OCI-LY1 (cell line): ENCODE measurements at regions not wholly inside any gene's neighbourhood (a gene's known extent, or its start where the extent isn't known, plus 50 kb on each side); places are given as distances from the start of the nearest gene placed in this dataset.

Source experiments
- H2AFZ ChIP-seq: fragments of 200-600 bp; sonication (generic), shearing (Covaris generic); 2 replicates; pipeline ENCODE4 v1.6.0; 2014; ENCODE audit warnings: antibody characterized with exemption, mild to moderate bottlenecking, low read length
- H3F3A ChIP-seq: fragments of 200-600 bp; sonication (generic), shearing (Covaris generic); 2 replicates; pipeline ENCODE4 v1.6.0; 2014; ENCODE audit warnings: mild to moderate bottlenecking, antibody characterized with exemption, low read length, moderate library complexity; ENCODE audit not compliant: insufficient read depth
- H3K27ac ChIP-seq: fragments of 200-600 bp; sonication (generic); 2 replicates; pipeline ENCODE4 v1.5.1; 2014; ENCODE audit warnings: low read length, mixed run types, mild to moderate bottlenecking, low read depth; ENCODE audit not compliant: poor library complexity, severe bottlenecking
- H3K27me3 ChIP-seq: fragments of 200-600 bp; sonication (generic); 2 replicates; pipeline ENCODE4 v1.6.0; 2014; ENCODE audit warnings: antibody characterized with exemption, mild to moderate bottlenecking, low read length, moderate library complexity; ENCODE audit not compliant: insufficient read depth
- H3K36me3 ChIP-seq: fragments of 200-600 bp; sonication (generic); 2 replicates; pipeline ENCODE4 v1.6.1; 2014; ENCODE audit warnings: mild to moderate bottlenecking, antibody characterized with exemption, low read length, moderate library complexity, mixed read lengths; ENCODE audit not compliant: insufficient read depth
- H3K4me1 ChIP-seq: fragments of 200-600 bp; sonication (generic); 2 replicates; pipeline ENCODE4 v1.5.1; 2014; ENCODE audit warnings: mild to moderate bottlenecking, low read length, moderate library complexity; ENCODE audit not compliant: insufficient read depth, severe bottlenecking
- H3K4me2 ChIP-seq: fragments of 200-600 bp; sonication (generic), shearing (Covaris generic); 2 replicates; pipeline ENCODE4 v1.6.1; 2014; ENCODE audit warnings: low read length
- H3K4me3 ChIP-seq: fragments of 200-600 bp; sonication (generic); 2 replicates; pipeline ENCODE4 v1.5.1; 2014; ENCODE audit warnings: low read length, low read depth, mild to moderate bottlenecking, mixed read lengths; ENCODE audit not compliant: poor library complexity, severe bottlenecking
- H3K79me2 ChIP-seq: fragments of 200-600 bp; shearing (Covaris generic); 2 replicates; pipeline ENCODE4 v1.6.1; 2016; ENCODE audit warnings: mixed run types, low read length, mixed read lengths; ENCODE audit not compliant: insufficient read depth
- H3K9ac ChIP-seq: fragments of 200-600 bp; sonication (generic), shearing (Covaris generic); 2 replicates; pipeline ENCODE4 v1.6.1; 2014; ENCODE audit warnings: mild to moderate bottlenecking, low read length, mixed read lengths
- H3K9me2 ChIP-seq: fragments of 200-600 bp; sonication (generic), shearing (Covaris generic); 2 replicates; pipeline ENCODE4 v1.6.1; 2014; ENCODE audit warnings: low read depth, mild to moderate bottlenecking, low read length, mixed read lengths
- H3K9me3 ChIP-seq: fragments of 200-600 bp; shearing (Covaris generic); 2 replicates; pipeline ENCODE4 v1.6.1; 2014; ENCODE audit warnings: low read length, mixed read lengths
- H4K20me1 ChIP-seq: fragments of 200-600 bp; sonication (generic), shearing (Covaris generic); 2 replicates; pipeline ENCODE4 v1.6.0; 2016; ENCODE audit warnings: mild to moderate bottlenecking, low read length; ENCODE audit not compliant: insufficient read depth
- EZH2 ChIP-seq: fragments of 200-600 bp; sonication (generic), shearing (Covaris generic); IDR thresholded peaks from 2 replicates; pipeline ENCODE4 v1.8.0; 2017; ENCODE audit warnings: borderline replicate concordance, mixed run types, mild to moderate bottlenecking, antibody characterized with exemption, low read length, moderate library complexity, mixed read lengths
- TF ChIP-seq, protein P1 (sequence below): fragments of 200-600 bp; sonication (generic), shearing (Covaris generic); IDR thresholded peaks from 2 replicates; pipeline ENCODE4 v1.5.1; 2017; ENCODE audit warnings: mild to moderate bottlenecking, antibody characterized with exemption, low read length, moderate library complexity, mixed read lengths

DNA sequence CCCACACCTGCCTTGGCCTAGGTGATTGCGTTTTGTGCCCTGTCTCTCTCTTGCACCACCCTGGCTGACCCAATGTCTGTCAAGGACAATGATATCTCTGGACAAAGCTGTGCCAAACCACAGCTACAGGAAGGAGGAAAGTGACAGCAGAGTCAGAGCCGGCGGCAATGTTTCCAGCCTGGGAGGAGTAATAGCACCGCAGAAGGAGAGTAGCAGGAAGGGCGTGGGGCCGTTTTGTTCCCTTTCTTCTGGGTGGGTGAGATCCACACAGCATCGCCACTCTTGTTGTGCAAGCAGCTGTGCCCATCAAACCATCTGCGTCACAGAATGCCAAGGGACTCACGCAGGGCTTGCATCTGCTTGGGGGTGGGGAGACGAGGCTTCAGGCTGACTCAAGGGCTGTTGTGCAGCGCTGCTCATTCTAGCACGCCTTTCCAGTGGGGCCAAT lies 341.6 kb upstream of the AUTS2 start:
- H3K36me3 ChIP-seq: no peaks in the 10 kb centered on the region
- no peak overlapping the region for H3K27ac ChIP-seq
- no peaks in the 10 kb centered on the region for H3K4me1 ChIP-seq
- no peaks in the 10 kb centered on the region for H4K20me1 ChIP-seq
- no peak for TF ChIP-seq EZH2
- TF ChIP-seq, protein P1, sequence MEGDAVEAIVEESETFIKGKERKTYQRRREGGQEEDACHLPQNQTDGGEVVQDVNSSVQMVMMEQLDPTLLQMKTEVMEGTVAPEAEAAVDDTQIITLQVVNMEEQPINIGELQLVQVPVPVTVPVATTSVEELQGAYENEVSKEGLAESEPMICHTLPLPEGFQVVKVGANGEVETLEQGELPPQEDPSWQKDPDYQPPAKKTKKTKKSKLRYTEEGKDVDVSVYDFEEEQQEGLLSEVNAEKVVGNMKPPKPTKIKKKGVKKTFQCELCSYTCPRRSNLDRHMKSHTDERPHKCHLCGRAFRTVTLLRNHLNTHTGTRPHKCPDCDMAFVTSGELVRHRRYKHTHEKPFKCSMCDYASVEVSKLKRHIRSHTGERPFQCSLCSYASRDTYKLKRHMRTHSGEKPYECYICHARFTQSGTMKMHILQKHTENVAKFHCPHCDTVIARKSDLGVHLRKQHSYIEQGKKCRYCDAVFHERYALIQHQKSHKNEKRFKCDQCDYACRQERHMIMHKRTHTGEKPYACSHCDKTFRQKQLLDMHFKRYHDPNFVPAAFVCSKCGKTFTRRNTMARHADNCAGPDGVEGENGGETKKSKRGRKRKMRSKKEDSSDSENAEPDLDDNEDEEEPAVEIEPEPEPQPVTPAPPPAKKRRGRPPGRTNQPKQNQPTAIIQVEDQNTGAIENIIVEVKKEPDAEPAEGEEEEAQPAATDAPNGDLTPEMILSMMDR: no peak
- no peak overlapping the region for H3K9ac ChIP-seq
- H3F3A ChIP-seq: no peaks in the 10 kb centered on the region
- H3K27me3 ChIP-seq: 0 out of 2 replicates have a peak, but pooled peaks cover 5% of the 10 kb centered on the region
- no peak overlapping the region for H3K4me2 ChIP-seq
- H3K4me3 ChIP-seq: no peak overlapping the region
- H3K9me3 ChIP-seq: no peaks in the 10 kb centered on the region
- no peaks in the 10 kb centered on the region for H3K9me2 ChIP-seq
- H2AFZ ChIP-seq: no peak overlapping the region
- H3K79me2 ChIP-seq: no peaks in the 10 kb centered on the region

DNA sequence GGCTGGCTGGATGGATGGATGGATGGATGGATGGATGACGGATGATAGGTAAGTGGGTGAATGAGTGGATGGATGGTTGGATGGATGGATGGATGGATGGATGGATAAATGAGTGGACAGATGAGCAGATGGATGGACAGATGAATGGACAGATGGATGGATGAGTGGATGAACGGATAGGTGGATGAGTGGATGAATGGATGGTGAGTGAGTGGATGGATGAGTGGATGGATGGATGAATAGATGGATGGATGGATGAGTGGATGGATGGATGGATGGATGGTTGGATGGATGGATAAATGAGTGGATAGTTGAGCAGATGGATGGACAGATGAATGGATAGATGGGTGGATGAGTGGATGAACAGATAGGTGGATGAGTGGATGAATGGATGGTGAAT lies 340.7 kb upstream of the AUTS2 start:
- Histone ChIP-seq H3K4me2 (no peak overlapping the region), H3K9me2 (no peaks in the 10 kb centered on the region), H3K9me3 (no peaks in the 10 kb centered on the region), H3K36me3 (no peaks in the 10 kb centered on the region), H3K4me3 (no peak overlapping the region), H3K27me3 (0 out of 2 replicates have a peak, but pooled peaks cover 5% of the 10 kb centered on the region), H3K4me1 (no peaks in the 10 kb centered on the region), H3K9ac (no peak overlapping the region), H2AFZ (no peak overlapping the region), H3F3A (no peaks in the 10 kb centered on the region), H4K20me1 (no peaks in the 10 kb centered on the region), H3K27ac (no peak overlapping the region), H3K79me2 (no peaks in the 10 kb centered on the region)
- TF ChIP-seq, protein P1: no peak
- no peak for TF ChIP-seq EZH2

DNA sequence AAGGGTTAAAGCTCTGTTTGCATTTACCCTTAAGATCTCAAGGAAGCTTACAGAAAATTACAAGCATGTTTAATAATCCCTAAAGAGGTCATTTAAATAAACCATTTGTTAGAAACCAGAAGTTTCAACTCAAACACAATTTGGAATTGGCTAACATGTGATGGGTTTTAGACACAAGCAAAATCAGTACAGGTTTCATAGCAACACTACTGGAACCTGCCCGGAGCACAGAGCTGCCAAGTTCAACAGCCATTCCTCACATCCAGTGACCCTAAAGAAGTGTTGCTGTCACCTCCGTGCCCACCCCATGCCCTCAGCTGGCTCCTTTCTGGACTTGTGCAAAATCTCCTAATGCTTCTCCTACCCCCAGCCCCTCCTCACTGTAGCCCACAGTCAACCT lies 338.8 kb upstream of the AUTS2 start:
- no peak overlapping the region for H3K9ac ChIP-seq
- H3K36me3 ChIP-seq: no peaks in the 10 kb centered on the region
- H3F3A ChIP-seq: no peaks in the 10 kb centered on the region
- H3K27ac ChIP-seq: no peak overlapping the region
- TF ChIP-seq, protein P1: no peak
- TF ChIP-seq EZH2: no peak
- no peaks in the 10 kb centered on the region for H4K20me1 ChIP-seq
- H3K4me1 ChIP-seq: no peaks in the 10 kb centered on the region
- no peaks in the 10 kb centered on the region for H3K9me3 ChIP-seq
- H3K4me2 ChIP-seq: no peak overlapping the region
- H3K27me3 ChIP-seq: no peaks in the 10 kb centered on the region
- no peak overlapping the region for H3K4me3 ChIP-seq
- no peaks in the 10 kb centered on the region for H3K79me2 ChIP-seq
- no peaks in the 10 kb centered on the region for H3K9me2 ChIP-seq
- H2AFZ ChIP-seq: no peak overlapping the region
